ENCODE measurements at regions not wholly inside any gene's neighbourhood (a gene's known extent, or its start where the extent isn't known, plus 50 kb on each side); places are given as distances from the start of the nearest gene placed in this dataset.

DNA sequence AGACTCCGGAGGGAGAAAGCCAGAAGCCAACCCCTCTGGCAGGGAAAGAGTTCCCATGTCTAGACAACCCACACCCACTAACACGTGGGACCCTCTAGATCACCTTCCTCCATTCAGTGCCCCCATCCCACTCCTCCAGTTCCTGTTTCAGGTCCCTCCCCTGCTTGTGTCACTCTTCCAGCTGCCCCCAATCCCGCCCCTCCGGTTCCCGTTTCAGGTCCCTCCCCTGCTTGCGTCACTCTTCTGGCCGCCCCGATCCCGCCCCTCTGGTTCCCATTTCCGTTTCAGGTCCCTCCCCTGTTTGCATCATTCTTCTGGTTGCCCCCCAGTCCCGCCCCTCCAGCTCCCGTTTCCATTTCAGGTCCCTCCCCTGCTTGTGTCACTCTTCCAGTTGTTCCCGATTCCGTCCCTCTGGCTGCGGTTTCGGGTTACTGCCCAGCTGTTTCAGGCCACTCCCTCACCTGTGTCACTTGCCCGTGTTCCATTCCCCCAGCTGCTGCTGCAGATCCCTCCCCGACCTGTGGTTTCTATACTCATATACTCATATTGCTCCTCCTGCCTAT, 64.8 kb upstream of the RANBP6 start:
- peak overlapping the region; percentile 53 for H3K27ac ChIP-seq
- intact Hi-C loops (cut with DNase I) = no loop called here
- TF ChIP-seq, protein P1, sequence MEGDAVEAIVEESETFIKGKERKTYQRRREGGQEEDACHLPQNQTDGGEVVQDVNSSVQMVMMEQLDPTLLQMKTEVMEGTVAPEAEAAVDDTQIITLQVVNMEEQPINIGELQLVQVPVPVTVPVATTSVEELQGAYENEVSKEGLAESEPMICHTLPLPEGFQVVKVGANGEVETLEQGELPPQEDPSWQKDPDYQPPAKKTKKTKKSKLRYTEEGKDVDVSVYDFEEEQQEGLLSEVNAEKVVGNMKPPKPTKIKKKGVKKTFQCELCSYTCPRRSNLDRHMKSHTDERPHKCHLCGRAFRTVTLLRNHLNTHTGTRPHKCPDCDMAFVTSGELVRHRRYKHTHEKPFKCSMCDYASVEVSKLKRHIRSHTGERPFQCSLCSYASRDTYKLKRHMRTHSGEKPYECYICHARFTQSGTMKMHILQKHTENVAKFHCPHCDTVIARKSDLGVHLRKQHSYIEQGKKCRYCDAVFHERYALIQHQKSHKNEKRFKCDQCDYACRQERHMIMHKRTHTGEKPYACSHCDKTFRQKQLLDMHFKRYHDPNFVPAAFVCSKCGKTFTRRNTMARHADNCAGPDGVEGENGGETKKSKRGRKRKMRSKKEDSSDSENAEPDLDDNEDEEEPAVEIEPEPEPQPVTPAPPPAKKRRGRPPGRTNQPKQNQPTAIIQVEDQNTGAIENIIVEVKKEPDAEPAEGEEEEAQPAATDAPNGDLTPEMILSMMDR (IDR thresholded peaks at IDR 0.05) = no peak
- H3K36me3 ChIP-seq = no peaks in the 10 kb centered on the region
- no peaks in the 10 kb centered on the region for H3K27me3 ChIP-seq (ENCODE audit: low read depth)
- DNase-seq (peak; percentile 87), ATAC-seq (peak; percentile 97 to 98)
- H3K9me3 ChIP-seq = no peaks in the 10 kb centered on the region
- H3K4me3 ChIP-seq = peak overlapping the region; percentile 40
- no peaks in the 10 kb centered on the region for H3K4me1 ChIP-seq

DNA sequence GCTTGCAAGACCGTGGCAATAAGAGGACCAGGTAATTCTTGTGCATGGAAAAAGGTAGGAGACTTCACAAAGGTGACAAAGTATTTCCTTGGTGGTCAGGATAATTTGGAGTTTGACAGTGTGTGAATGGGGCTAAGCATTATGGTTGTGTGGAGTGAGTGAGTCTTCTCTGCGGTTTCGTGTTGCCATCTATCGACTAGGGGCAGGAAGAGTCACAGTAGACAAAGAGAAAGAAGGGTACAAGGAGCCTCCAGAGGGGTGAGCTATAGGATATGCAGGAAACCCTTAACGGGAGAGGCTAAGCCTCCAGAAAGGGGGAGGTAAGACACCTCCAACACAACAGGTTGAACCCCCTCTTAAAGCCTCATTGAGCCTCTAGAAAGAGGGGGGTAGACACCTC, 64.0 kb upstream of the RANBP6 start:
- H3K36me3 ChIP-seq = no peaks in the 10 kb centered on the region
- no peak overlapping the region for H3K27ac ChIP-seq
- no peaks in the 10 kb centered on the region for H3K9me3 ChIP-seq
- ATAC-seq (no peak), DNase-seq (no peak)
- H3K4me3 ChIP-seq = peak overlapping the region; percentile 40
- H3K27me3 ChIP-seq (ENCODE audit: low read depth) = no peaks in the 10 kb centered on the region
- intact Hi-C loops (cut with DNase I) = no loop called here
- TF ChIP-seq, protein P1 (IDR thresholded peaks at IDR 0.05) = no peak
- H3K4me1 ChIP-seq = no peaks in the 10 kb centered on the region

DNA sequence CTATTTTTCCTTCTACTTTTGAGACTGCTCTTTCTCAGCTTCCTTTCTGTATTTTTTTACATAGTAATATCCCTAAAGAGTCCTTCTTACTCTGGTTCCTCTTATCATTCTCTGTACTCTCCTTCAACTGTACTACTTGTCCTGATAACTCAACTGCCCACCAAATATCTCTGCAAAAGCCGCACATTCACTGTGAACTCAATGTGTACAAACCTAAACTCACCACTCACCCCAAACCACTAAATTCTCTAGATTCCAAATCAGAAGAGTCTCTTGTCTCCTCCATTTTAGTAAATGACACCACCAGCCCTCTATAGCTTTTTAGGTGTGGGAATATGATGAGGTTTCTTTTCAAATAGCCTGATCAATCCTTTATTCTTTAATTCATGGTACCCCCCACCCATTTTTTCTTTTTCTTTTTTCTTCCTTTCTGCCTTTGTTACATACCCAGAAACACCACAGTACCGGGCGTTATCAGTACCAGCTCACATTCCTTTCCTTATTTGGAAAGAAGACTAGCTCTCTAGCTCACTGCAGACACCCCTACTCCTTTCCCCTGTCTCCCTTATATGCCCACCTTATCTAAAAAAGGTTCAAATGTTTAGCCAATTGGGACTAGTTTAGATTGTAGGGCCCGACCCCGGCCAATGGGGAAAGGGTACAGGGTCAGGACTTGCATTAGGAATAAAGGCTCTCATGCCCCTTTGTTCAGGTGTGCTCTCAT, 63.1 kb upstream of the RANBP6 start:
- no peaks in the 10 kb centered on the region for H3K4me1 ChIP-seq
- H3K36me3 ChIP-seq = no peaks in the 10 kb centered on the region
- no peak for ATAC-seq
- no peaks in the 10 kb centered on the region for H3K27me3 ChIP-seq (ENCODE audit: low read depth)
- H3K27ac ChIP-seq = no peak overlapping the region
- intact Hi-C loops (cut with DNase I) = no loop called here
- no peak overlapping the region for H3K4me3 ChIP-seq
- H3K9me3 ChIP-seq = no peaks in the 10 kb centered on the region
- TF ChIP-seq, protein P1 (IDR thresholded peaks at IDR 0.05) = no peak
- no peak for DNase-seq

DNA sequence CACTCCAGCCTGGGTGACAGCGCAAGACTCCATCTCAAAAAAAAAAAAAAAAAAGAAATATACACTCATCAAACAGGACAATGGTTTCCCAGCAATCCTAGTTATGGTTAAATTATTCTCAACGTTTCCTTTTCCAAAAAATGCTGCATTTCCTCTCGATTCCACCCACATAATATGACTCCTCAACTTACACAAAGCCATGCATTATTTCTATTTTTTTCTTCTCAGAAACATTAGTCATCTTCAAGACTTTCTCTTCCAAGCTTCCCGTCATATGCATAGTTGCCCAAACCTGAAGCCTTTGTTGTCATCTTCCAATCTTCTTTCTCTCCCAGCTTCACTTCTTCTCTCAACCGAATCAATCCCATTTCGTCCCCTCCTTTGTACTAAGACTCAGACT, 61.4 kb upstream of the RANBP6 start:
- intact Hi-C loops (cut with DNase I) = no loop called here
- no peak for ATAC-seq
- Histone ChIP-seq H3K4me1 (no peaks in the 10 kb centered on the region), H3K27ac (no peak overlapping the region), H3K36me3 (no peaks in the 10 kb centered on the region), H3K4me3 (no peak overlapping the region), H3K9me3 (no peaks in the 10 kb centered on the region), H3K27me3 (ENCODE audit: low read depth) (no peaks in the 10 kb centered on the region)
- no peak for DNase-seq
- TF ChIP-seq, protein P1 (IDR thresholded peaks at IDR 0.05) = no peak

- TF ChIP-seq, protein P1 (IDR thresholded peaks at IDR 0.05) = no peak
- H3K27ac ChIP-seq = no peak overlapping the region
- intact Hi-C loops (cut with DNase I) = no loop called here
- H3K9me3 ChIP-seq = no peaks in the 10 kb centered on the region
- no peaks in the 10 kb centered on the region for H3K27me3 ChIP-seq (ENCODE audit: low read depth)
- no peak overlapping the region for H3K4me3 ChIP-seq
- DNase-seq (no peak), ATAC-seq (no peak)
- H3K4me1 ChIP-seq = no peaks in the 10 kb centered on the region
- H3K36me3 ChIP-seq = no peaks in the 10 kb centered on the region
Measured at GRCh38 chr9:6073731-6074130, 58.3 kb upstream of the RANBP6 start.
